Breast epithelium (tissue), 4 donors: ENCODE measurements at regions not wholly inside any gene's neighbourhood (a gene's known extent, or its start where the extent isn't known, plus 50 kb on each side); places are given as distances from the start of the nearest gene placed in this dataset.
"Not testable (repeated sequence)": the region's sequence is repeated elsewhere in the genome, so short reads cannot be mapped to it uniquely, and the experiment has no call there.

Source experiments
- DNase-seq, 2 donors: peaks; one replicate each; pipeline ENCODE4 v3.0.0-alpha.2; 2019; ENCODE audit warnings: low spot score in 2 of 2
- H3K27ac ChIP-seq, 2 donors: fragments of 200-600 bp; sonication (generic) in 1 of 2; one replicate each; pipeline ENCODE4 v1.5.1; 2016 to 2019; ENCODE audit warnings: mild to moderate bottlenecking in 1 of 2
- H3K27me3 ChIP-seq, 2 donors: fragments of 200-600 bp; sonication (generic) in 1 of 2; one replicate each; pipeline versions ENCODE4 v1.5.1 to v1.6.0; 2017 to 2019; ENCODE audit warnings: control low read depth in 1 of 2, mild to moderate bottlenecking in 1 of 2
- H3K36me3 ChIP-seq: fragments of 200-600 bp; one replicate; pipeline ENCODE4 v1.5.1; 2019
- H3K4me1 ChIP-seq, 2 donors: fragments of 200-600 bp; sonication (generic); one replicate each; pipeline ENCODE4 v1.5.1; 2016 to 2019; ENCODE audit warnings: control low read depth in 1 of 2
- H3K4me3 ChIP-seq, 3 donors: fragments of 200-600 bp; sonication (generic); 1 replicate in 2 of 3; 2 replicates in 1 of 3; pipeline ENCODE4 v1.5.1; 2016 to 2019; ENCODE audit warnings: mild to moderate bottlenecking in 3 of 3, moderate library complexity in 2 of 3
- H3K9me3 ChIP-seq, 2 donors: fragments of 200-600 bp; sonication (generic) in 1 of 2; one replicate each; pipeline ENCODE4 v1.5.1; 2016 to 2019; ENCODE audit warnings: control low read depth in 1 of 2
- POLR2A ChIP-seq: fragments of 450-650 bp; IDR thresholded peaks from one replicate; pipeline ENCODE4 v1.6.1; 2016; ENCODE audit warnings: antibody characterized with exemption, mild to moderate bottlenecking, moderate library complexity
- POLR2AphosphoS5 ChIP-seq, 3 donors: sonication (generic); formaldehyde crosslinking; IDR thresholded peaks; one replicate each; pipeline ENCODE4 v1.6.1; 2017; ENCODE audit warnings: antibody characterized with exemption in 3 of 3
- intact Hi-C: fragments of 100-400 bp; cut with DNase I; formaldehyde crosslinking; loops from one replicate; pipeline ENCODE4 v1.15.1; 2023; ENCODE audit warnings: low total_unique reads
- TF ChIP-seq, protein P1 (sequence below), 3 donors: fragments of 450-650 bp; IDR thresholded peaks; one replicate each; pipeline ENCODE4 v1.5.1; 2016 to 2017; ENCODE audit warnings: antibody characterized with exemption in 3 of 3, mild to moderate bottlenecking in 3 of 3, moderate library complexity in 3 of 3

DNA sequence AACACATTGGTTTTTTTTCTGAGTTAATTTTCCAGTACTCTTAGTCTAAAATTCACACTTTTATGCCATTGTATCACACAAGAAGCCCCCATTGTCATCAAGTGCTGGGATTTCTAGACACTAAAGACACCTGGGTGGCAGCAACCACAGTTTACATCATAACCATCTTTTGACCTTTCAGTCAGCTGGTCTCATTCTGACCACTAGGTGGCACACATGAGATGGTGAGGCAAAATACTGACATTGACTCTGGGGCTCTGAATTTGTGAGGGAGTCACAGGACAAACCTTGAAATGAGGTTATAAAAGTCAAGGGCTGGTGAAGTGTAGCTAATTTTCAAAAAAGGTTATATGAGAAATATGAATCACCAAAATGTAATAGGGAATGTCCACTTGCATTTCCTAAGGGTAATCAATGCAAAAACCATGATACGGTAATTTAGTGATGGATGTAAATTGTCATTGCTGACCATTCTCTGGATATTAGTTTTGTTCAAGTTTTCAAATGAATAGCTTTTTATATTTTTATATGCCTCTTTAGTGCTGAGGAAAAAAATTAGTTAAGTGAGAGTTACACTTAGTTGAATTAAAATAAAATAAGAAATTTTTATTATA, 229.4 kb downstream of the DMAC1 start:
- Histone ChIP-seq H3K27ac (no peak overlapping the region), H3K9me3 (no peaks in the 10 kb centered on the region), H3K36me3 (no peaks in the 10 kb centered on the region), H3K4me1 (no peaks in the 10 kb centered on the region), H3K27me3 (no peaks in the 10 kb centered on the region), H3K4me3 (no peak overlapping the region)
- intact Hi-C loops = no loop called here
- TF ChIP-seq POLR2AphosphoS5 (IDR thresholded peaks at IDR 0.05) (no peak), POLR2A (no peak)
- TF ChIP-seq, protein P1, sequence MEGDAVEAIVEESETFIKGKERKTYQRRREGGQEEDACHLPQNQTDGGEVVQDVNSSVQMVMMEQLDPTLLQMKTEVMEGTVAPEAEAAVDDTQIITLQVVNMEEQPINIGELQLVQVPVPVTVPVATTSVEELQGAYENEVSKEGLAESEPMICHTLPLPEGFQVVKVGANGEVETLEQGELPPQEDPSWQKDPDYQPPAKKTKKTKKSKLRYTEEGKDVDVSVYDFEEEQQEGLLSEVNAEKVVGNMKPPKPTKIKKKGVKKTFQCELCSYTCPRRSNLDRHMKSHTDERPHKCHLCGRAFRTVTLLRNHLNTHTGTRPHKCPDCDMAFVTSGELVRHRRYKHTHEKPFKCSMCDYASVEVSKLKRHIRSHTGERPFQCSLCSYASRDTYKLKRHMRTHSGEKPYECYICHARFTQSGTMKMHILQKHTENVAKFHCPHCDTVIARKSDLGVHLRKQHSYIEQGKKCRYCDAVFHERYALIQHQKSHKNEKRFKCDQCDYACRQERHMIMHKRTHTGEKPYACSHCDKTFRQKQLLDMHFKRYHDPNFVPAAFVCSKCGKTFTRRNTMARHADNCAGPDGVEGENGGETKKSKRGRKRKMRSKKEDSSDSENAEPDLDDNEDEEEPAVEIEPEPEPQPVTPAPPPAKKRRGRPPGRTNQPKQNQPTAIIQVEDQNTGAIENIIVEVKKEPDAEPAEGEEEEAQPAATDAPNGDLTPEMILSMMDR (IDR thresholded peaks at IDR 0.05) = peak in 2 of 3 donors; percentile 55 to 64
- peak in 1 of 2 donors; percentile 18 for DNase-seq

DNA sequence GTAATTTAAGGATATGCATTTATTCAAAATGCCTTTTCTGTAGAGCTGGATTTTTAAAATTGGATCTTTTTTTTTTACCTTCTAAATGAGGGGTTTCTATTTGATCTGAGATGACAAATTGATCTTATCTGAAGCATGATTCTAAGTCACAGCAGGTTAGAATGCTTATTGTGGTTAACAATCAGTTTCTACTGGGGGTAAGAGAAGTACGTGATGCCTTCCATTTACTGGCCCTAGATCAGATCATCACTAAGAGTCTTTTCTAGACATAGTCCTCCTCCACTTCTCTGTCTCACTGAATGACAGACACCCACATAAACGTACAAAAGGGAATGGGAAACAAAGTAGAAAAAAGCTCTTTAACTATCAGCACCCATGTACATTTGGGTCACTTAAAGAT, 231.9 kb downstream of the DMAC1 start:
- Histone ChIP-seq H3K4me1 (no peaks in the 10 kb centered on the region), H3K27ac (no peak overlapping the region), H3K27me3 (no peaks in the 10 kb centered on the region), H3K36me3 (no peaks in the 10 kb centered on the region), H3K4me3 (no peak overlapping the region), H3K9me3 (no peaks in the 10 kb centered on the region)
- intact Hi-C loops = no loop called here
- DNase-seq = no peak
- no peak for TF ChIP-seq POLR2AphosphoS5 (IDR thresholded peaks at IDR 0.05)
- TF ChIP-seq, protein P1 (IDR thresholded peaks at IDR 0.05) = no peak

DNA sequence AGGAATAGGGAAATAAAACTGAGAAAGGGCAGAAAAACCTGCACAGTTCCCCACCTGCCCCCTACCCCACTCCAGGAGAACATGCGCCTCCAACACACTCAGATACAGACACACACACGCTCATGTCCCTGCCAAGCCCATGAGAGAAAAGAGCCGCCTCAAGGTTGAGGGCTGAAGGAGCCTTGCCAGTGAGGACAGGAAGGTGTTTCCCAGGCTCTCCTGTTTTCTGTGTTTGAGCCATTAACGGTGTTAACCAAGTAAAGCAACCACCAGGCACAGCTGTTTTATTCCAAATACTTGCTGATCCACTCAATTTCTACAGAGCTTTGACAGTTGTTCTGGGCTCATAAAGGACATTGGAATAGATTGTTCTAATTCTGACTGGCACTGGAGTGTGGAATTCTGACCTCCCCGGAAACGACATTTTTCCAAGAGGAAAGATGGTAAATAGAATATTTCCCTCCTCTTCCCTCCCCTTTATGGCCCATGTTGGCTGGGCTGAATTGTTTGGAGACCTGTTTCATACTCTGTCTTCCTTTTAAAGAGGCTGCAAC, 238.0 kb downstream of the DMAC1 start:
- TF ChIP-seq, protein P1 (IDR thresholded peaks at IDR 0.05) = no peak
- TF ChIP-seq POLR2A (no peak), POLR2AphosphoS5 (IDR thresholded peaks at IDR 0.05) (no peak)

DNA sequence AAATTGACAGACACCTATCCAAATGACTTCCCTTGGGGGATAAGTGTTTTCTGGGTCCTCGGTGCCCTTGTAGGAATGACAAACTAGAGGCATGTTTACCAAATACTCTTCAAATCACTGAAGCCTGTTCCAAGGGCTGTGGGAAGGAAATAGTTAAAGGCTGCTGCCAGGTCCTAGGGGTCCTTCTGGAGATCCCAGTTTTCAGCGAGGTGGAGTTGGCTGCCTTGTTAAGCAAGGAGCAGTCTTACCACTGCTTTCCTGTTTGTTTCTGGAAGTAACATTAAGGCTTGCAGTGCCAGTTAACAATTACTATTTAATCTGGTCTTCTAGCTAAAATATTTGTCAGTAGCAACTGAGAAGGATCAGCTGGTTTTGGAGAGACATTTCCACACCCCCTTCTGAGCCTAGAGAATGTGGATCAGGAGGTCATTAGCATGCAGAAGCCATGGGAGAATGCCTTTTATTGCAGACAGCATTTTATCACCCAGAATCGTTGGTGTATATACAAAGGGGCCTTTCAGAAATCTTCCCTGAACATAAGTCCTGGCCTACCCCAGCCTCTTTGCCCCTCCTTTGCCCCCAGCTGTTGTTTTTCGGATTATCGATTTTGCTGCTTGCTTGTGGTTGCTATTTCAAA, 238.8 kb downstream of the DMAC1 start:
- DNase-seq = no peak
- Histone ChIP-seq H3K27me3 (no peaks in the 10 kb centered on the region), H3K27ac (no peak overlapping the region), H3K4me1 (no peaks in the 10 kb centered on the region), H3K36me3 (no peaks in the 10 kb centered on the region), H3K9me3 (no peaks in the 10 kb centered on the region), H3K4me3 (no peak overlapping the region)
- TF ChIP-seq POLR2AphosphoS5 (IDR thresholded peaks at IDR 0.05) (no peak), POLR2A (no peak)
- TF ChIP-seq, protein P1 (IDR thresholded peaks at IDR 0.05) = no peak
- intact Hi-C loops = no loop called here

More for the DNA sequence above, 238.0 kb downstream of the DMAC1 start:
- intact Hi-C loops = no loop called here
- H3K36me3 ChIP-seq = no peaks in the 10 kb centered on the region
- H3K4me3 ChIP-seq = no peak overlapping the region
- no peak for DNase-seq
- H3K27ac ChIP-seq = no peak overlapping the region
- H3K27me3 ChIP-seq = no peaks in the 10 kb centered on the region
- no peaks in the 10 kb centered on the region for H3K9me3 ChIP-seq
- no peaks in the 10 kb centered on the region for H3K4me1 ChIP-seq

DNA sequence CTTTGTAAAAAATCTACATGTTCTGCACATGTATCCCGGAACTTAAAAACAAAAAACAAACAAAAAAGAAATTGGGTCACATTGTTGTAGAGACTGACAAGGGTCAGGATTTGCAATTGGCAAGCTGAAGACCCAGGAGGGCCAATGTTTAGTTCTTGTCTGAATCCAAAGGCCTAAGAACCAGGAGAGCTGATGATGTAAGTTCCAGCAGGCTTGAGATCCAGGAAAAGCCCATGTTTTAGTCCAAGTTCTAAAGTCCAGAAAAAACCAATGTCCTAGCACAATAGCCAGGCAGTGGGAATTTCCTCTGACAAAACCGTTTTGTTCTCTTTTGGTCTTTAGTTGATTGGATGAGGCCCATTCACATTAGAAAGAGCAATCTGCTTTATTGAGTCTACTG, 244.9 kb downstream of the DMAC1 start:
- intact Hi-C loops = no loop called here
- Histone ChIP-seq H3K36me3 (no peaks in the 10 kb centered on the region), H3K9me3 (no peaks in the 10 kb centered on the region), H3K4me1 (no peaks in the 10 kb centered on the region), H3K27ac (no peak overlapping the region), H3K4me3 (no peak overlapping the region), H3K27me3 (peaks cover 0 to 3% of the 10 kb centered on the region in 2 donors)
- DNase-seq = no peak
- TF ChIP-seq POLR2AphosphoS5 (IDR thresholded peaks at IDR 0.05) (no peak), POLR2A (no peak)
- TF ChIP-seq, protein P1 (IDR thresholded peaks at IDR 0.05) = no peak

DNA sequence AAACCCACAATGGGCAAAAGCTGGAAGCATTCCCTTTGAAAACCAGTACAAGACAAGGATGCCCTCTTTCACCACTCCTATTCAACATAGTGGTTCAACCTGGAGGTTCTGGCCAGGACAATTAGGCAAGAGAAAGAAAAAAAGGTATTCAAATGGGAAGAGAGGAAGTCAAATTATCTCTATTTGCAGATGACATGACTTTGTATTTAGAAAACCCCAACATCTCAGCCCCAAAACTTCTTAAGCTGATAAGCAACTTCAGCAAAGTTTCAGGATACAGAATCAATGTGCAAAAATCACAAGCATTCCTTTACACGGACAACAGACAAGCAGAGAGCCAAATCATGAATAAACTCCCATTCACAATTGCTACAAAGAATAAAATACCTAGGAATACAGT, 246.9 kb downstream of the DMAC1 start:
- H3K4me3 ChIP-seq, H3K27me3 ChIP-seq, H3K36me3 ChIP-seq, intact Hi-C loops, H3K4me1 ChIP-seq, H3K9me3 ChIP-seq, DNase-seq, H3K27ac ChIP-seq: not testable (repeated sequence)
